ENCODE measurements at regions not wholly inside any gene's neighbourhood (a gene's known extent, or its start where the extent isn't known, plus 50 kb on each side); places are given as distances from the start of the nearest gene placed in this dataset.
A peak's percentile ranks its signal among the peaks of the same experiment; 100 is the strongest.
"Not testable (repeated sequence)": the region's sequence is repeated elsewhere in the genome, so short reads cannot be mapped to it uniquely, and the experiment has no call there.

- H4K20me1 ChIP-seq (ENCODE audit: control insufficient read depth, extremely low read depth, insufficient read depth, low read length) = no peaks in the 10 kb centered on the region
- no peak overlapping the region for H3K27ac ChIP-seq (ENCODE audit: insufficient read depth, low read length)
- H3K9ac ChIP-seq (ENCODE audit: insufficient read depth, low read length) = no peak overlapping the region
- H3K79me2 ChIP-seq (ENCODE audit: control insufficient read depth, insufficient read depth, low read length) = no peaks in the 10 kb centered on the region
- no peaks in the 10 kb centered on the region for H3K9me3 ChIP-seq (ENCODE audit: control insufficient read depth, insufficient read depth, low read depth, low read length)
- H3K4me1 ChIP-seq (ENCODE audit: control insufficient read depth, extremely low read depth, insufficient read depth, low read length) = no peaks in the 10 kb centered on the region
- DNase-seq (ENCODE audit: low read depth in 2 of 2) = peak; percentile 52 to 82
- no peak overlapping the region for H2AFZ ChIP-seq (ENCODE audit: low read length)
- H3K4me2 ChIP-seq (ENCODE audit: extremely low read depth, insufficient read depth, low read length) = no peak overlapping the region
- no peak overlapping the region for H3K4me3 ChIP-seq (replicated peaks in 1 of 4; ENCODE audit: control extremely low read depth in 1 of 4, insufficient read depth in 1 of 4, low read depth in 3 of 4, low read length in 4 of 4)
- TF ChIP-seq EZH2 (IDR thresholded peaks at IDR 0.05; ENCODE audit: low read length, missing control alignments) = no peak
- TF ChIP-seq, protein P1, sequence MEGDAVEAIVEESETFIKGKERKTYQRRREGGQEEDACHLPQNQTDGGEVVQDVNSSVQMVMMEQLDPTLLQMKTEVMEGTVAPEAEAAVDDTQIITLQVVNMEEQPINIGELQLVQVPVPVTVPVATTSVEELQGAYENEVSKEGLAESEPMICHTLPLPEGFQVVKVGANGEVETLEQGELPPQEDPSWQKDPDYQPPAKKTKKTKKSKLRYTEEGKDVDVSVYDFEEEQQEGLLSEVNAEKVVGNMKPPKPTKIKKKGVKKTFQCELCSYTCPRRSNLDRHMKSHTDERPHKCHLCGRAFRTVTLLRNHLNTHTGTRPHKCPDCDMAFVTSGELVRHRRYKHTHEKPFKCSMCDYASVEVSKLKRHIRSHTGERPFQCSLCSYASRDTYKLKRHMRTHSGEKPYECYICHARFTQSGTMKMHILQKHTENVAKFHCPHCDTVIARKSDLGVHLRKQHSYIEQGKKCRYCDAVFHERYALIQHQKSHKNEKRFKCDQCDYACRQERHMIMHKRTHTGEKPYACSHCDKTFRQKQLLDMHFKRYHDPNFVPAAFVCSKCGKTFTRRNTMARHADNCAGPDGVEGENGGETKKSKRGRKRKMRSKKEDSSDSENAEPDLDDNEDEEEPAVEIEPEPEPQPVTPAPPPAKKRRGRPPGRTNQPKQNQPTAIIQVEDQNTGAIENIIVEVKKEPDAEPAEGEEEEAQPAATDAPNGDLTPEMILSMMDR (conservative IDR thresholded peaks at IDR 0.05 in 1 of 2, IDR thresholded peaks at IDR 0.05 in 1 of 2; ENCODE audit: low read depth in 1 of 2, low read length in 2 of 2) = peak; percentile 98
- H3K27me3 ChIP-seq (ENCODE audit: control insufficient read depth, insufficient read depth, low read length) = no peaks in the 10 kb centered on the region
- H3K36me3 ChIP-seq (ENCODE audit: control insufficient read depth, insufficient read depth, low read length) = no peaks in the 10 kb centered on the region
Measured at GRCh38 chr7:112550468-112551060, 69.8 kb downstream of the LSMEM1 start.

- not testable (repeated sequence) for H3K4me2 ChIP-seq (ENCODE audit: extremely low read depth, insufficient read depth, low read length); H2AFZ ChIP-seq (ENCODE audit: low read length); H3K27ac ChIP-seq (ENCODE audit: insufficient read depth, low read length); H3K27me3 ChIP-seq (ENCODE audit: control insufficient read depth, insufficient read depth, low read length); H3K4me1 ChIP-seq (ENCODE audit: control insufficient read depth, extremely low read depth, insufficient read depth, low read length); H3K4me3 ChIP-seq (replicated peaks in 1 of 4; ENCODE audit: control extremely low read depth in 1 of 4, insufficient read depth in 1 of 4, low read depth in 3 of 4, low read length in 4 of 4); H3K36me3 ChIP-seq (ENCODE audit: control insufficient read depth, insufficient read depth, low read length); H3K9me3 ChIP-seq (ENCODE audit: control insufficient read depth, insufficient read depth, low read depth, low read length); H3K9ac ChIP-seq (ENCODE audit: insufficient read depth, low read length); H4K20me1 ChIP-seq (ENCODE audit: control insufficient read depth, extremely low read depth, insufficient read depth, low read length); DNase-seq (ENCODE audit: low read depth in 2 of 2); H3K79me2 ChIP-seq (ENCODE audit: control insufficient read depth, insufficient read depth, low read length)
Measured at GRCh38 chr7:112551521-112551920, 70.7 kb downstream of the LSMEM1 start.

- H3K4me2 ChIP-seq (ENCODE audit: extremely low read depth, insufficient read depth, low read length) = no peak overlapping the region
- no peaks in the 10 kb centered on the region for H3K79me2 ChIP-seq (ENCODE audit: control insufficient read depth, insufficient read depth, low read length)
- no peak overlapping the region for H2AFZ ChIP-seq (ENCODE audit: low read length)
- no peak overlapping the region for H3K27ac ChIP-seq (ENCODE audit: insufficient read depth, low read length)
- H3K4me3 ChIP-seq (replicated peaks in 1 of 4; ENCODE audit: control extremely low read depth in 1 of 4, insufficient read depth in 1 of 4, low read depth in 3 of 4, low read length in 4 of 4) = no peak overlapping the region
- TF ChIP-seq EZH2 (IDR thresholded peaks at IDR 0.05; ENCODE audit: low read length, missing control alignments) = no peak
- TF ChIP-seq, protein P1 (conservative IDR thresholded peaks at IDR 0.05 in 1 of 2, IDR thresholded peaks at IDR 0.05 in 1 of 2; ENCODE audit: low read depth in 1 of 2, low read length in 2 of 2) = peak in 1 of 2 donors; percentile 13
- DNase-seq (ENCODE audit: low read depth in 2 of 2) = no peak
- H3K4me1 ChIP-seq (ENCODE audit: control insufficient read depth, extremely low read depth, insufficient read depth, low read length) = no peaks in the 10 kb centered on the region
- H3K9me3 ChIP-seq (ENCODE audit: control insufficient read depth, insufficient read depth, low read depth, low read length) = no peaks in the 10 kb centered on the region
- no peaks in the 10 kb centered on the region for H3K27me3 ChIP-seq (ENCODE audit: control insufficient read depth, insufficient read depth, low read length)
- H3K9ac ChIP-seq (ENCODE audit: insufficient read depth, low read length) = no peak overlapping the region
- no peaks in the 10 kb centered on the region for H4K20me1 ChIP-seq (ENCODE audit: control insufficient read depth, extremely low read depth, insufficient read depth, low read length)
- H3K36me3 ChIP-seq (ENCODE audit: control insufficient read depth, insufficient read depth, low read length) = no peaks in the 10 kb centered on the region
Measured at GRCh38 chr7:112554591-112554990, 73.8 kb downstream of the LSMEM1 start.

Data from fibroblast of lung (primary cell).